IMR-90 (cell line): ENCODE measurements at regions not wholly inside any gene's neighbourhood (a gene's known extent, or its start where the extent isn't known, plus 50 kb on each side); places are given as distances from the start of the nearest gene placed in this dataset.

Experiments used
- CEBPB ChIP-seq: IDR thresholded peaks from 2 replicates; pipeline ENCODE4 v1.6.1; 2012; ENCODE audit warnings: low read depth, low read length, improper control_type of control experiment
- CTCF ChIP-seq: conservative IDR thresholded peaks from 2 replicates; pipeline ENCODE4 v1.5.1; 2012; ENCODE audit warnings: mild to moderate bottlenecking, low read depth, low read length, improper control_type of control experiment
- MAFK ChIP-seq: IDR thresholded peaks from 2 replicates; pipeline ENCODE4 v1.6.1; 2012; ENCODE audit warnings: low read depth, low read length, improper control_type of control experiment
- NFE2L2 ChIP-seq: fragments of 150-350 bp; IDR thresholded peaks from 2 replicates; pipeline ENCODE4 v1.6.1; 2016; ENCODE audit warnings: low read depth, mild to moderate bottlenecking, low read length
- POLR2A ChIP-seq: IDR thresholded peaks from 2 replicates; pipeline ENCODE4 v1.6.1; 2012; ENCODE audit warnings: mild to moderate bottlenecking, low read depth, low read length
- RAD21 ChIP-seq: IDR thresholded peaks from 2 replicates; pipeline ENCODE4 v1.6.1; 2012; ENCODE audit warnings: low read length, improper control_type of control experiment
- RCOR1 ChIP-seq: IDR thresholded peaks from 2 replicates; pipeline ENCODE4 v1.6.1; 2012; ENCODE audit warnings: mild to moderate bottlenecking, low read length, improper control_type of control experiment; ENCODE audit not compliant: insufficient replicate concordance
- RFX5 ChIP-seq: IDR thresholded peaks from 2 replicates; pipeline ENCODE4 v1.8.0; 2012; ENCODE audit warnings: low read depth, mild to moderate bottlenecking, low read length, moderate library complexity
- SMC3 ChIP-seq: fragments of 150-350 bp; IDR thresholded peaks from 2 replicates; pipeline ENCODE4 v1.6.1; 2016; ENCODE audit warnings: low read depth, mild to moderate bottlenecking, antibody characterized with exemption, low read length, moderate library complexity
- USF2 ChIP-seq: fragments of 150-350 bp; IDR thresholded peaks from 2 replicates; pipeline ENCODE4 v1.6.1; 2017; ENCODE audit warnings: mild to moderate bottlenecking, antibody characterized with exemption, low read length, low read depth

GRCh38 chr10:83801983-83802382, 337.3 kb upstream of the GHITM start:
- no peak for TF ChIP-seq CTCF
- TF ChIP-seq NFE2L2 = no peak
- TF ChIP-seq RCOR1 = no peak
- no peak for TF ChIP-seq MAFK
- no peak for TF ChIP-seq RFX5
- TF ChIP-seq POLR2A = no peak
- TF ChIP-seq USF2 = no peak
- no peak for TF ChIP-seq SMC3
- TF ChIP-seq RAD21 = no peak
- TF ChIP-seq CEBPB = no peak
